Lower leg skin (tissue), 3 donors: ENCODE measurements at regions not wholly inside any gene's neighbourhood (a gene's known extent, or its start where the extent isn't known, plus 50 kb on each side); places are given as distances from the start of the nearest gene placed in this dataset.

Source experiments
- CTCF ChIP-seq, 3 donors: fragments of 450-650 bp; IDR thresholded peaks; one replicate each; pipeline ENCODE4 v1.5.1; 2016; ENCODE audit warnings: antibody characterized with exemption in 3 of 3, mild to moderate bottlenecking in 3 of 3, moderate library complexity in 2 of 3
- POLR2A ChIP-seq, 2 donors: fragments of 450-650 bp; IDR thresholded peaks; one replicate each; pipeline ENCODE4 v1.6.1; 2016 to 2017; ENCODE audit warnings: antibody characterized with exemption in 2 of 2, mild to moderate bottlenecking in 1 of 2, moderate library complexity in 1 of 2

GRCh38 chr1:232473324-232473723 lies 156.6 kb downstream of the SIPA1L2 start:
- TF ChIP-seq CTCF (IDR thresholded peaks at IDR 0.05), result no peak
- no peak for TF ChIP-seq POLR2A (IDR thresholded peaks at IDR 0.05)
